A673 (cell line): ENCODE measurements at regions not wholly inside any gene's neighbourhood (a gene's known extent, or its start where the extent isn't known, plus 50 kb on each side); places are given as distances from the start of the nearest gene placed in this dataset.

Experiments used
- EZH2 ChIP-seq: fragments of 200-600 bp; sonication (generic); IDR thresholded peaks from 2 replicates; pipeline ENCODE4 v1.6.1; 2017; ENCODE audit warnings: borderline replicate concordance, low read depth, mild to moderate bottlenecking, mixed read lengths, antibody characterized with exemption, low read length; ENCODE audit not compliant: poor library complexity, severe bottlenecking
- TF ChIP-seq, protein P1 (sequence below): fragments of 300-800, 200-600 bp; sonication (generic); conservative IDR thresholded peaks from 2 replicates; pipeline ENCODE4 v1.5.1; 2017; ENCODE audit warnings: low read depth, mild to moderate bottlenecking, antibody characterized with exemption, low read length, moderate library complexity, mixed read lengths

- TF ChIP-seq EZH2 = no peak
- TF ChIP-seq, protein P1, sequence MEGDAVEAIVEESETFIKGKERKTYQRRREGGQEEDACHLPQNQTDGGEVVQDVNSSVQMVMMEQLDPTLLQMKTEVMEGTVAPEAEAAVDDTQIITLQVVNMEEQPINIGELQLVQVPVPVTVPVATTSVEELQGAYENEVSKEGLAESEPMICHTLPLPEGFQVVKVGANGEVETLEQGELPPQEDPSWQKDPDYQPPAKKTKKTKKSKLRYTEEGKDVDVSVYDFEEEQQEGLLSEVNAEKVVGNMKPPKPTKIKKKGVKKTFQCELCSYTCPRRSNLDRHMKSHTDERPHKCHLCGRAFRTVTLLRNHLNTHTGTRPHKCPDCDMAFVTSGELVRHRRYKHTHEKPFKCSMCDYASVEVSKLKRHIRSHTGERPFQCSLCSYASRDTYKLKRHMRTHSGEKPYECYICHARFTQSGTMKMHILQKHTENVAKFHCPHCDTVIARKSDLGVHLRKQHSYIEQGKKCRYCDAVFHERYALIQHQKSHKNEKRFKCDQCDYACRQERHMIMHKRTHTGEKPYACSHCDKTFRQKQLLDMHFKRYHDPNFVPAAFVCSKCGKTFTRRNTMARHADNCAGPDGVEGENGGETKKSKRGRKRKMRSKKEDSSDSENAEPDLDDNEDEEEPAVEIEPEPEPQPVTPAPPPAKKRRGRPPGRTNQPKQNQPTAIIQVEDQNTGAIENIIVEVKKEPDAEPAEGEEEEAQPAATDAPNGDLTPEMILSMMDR = no peak
Observed at GRCh38 chr2:185375731-185376130, 362.9 kb upstream of the FSIP2 start.
